Ascending aorta (tissue), 2 donors: ENCODE measurements at regions not wholly inside any gene's neighbourhood (a gene's known extent, or its start where the extent isn't known, plus 50 kb on each side); places are given as distances from the start of the nearest gene placed in this dataset.

Experiments
- DNase-seq, 2 donors: peaks; one replicate each; pipeline ENCODE4 v3.0.0-alpha.2; 2019; ENCODE audit warnings: low spot score in 2 of 2
- H3K27ac ChIP-seq, 2 donors: fragments of 200-600 bp; sonication (generic); one replicate each; pipeline ENCODE4 v1.5.1; 2016 to 2017; ENCODE audit warnings: mild to moderate bottlenecking in 1 of 2
- H3K27me3 ChIP-seq: fragments of 200-600 bp; sonication (generic); one replicate; pipeline ENCODE4 v1.5.1; 2017
- H3K36me3 ChIP-seq, 2 donors: fragments of 200-600 bp; sonication (generic); one replicate each; pipeline ENCODE4 v1.5.1; 2016
- H3K4me1 ChIP-seq, 2 donors: fragments of 200-600 bp; sonication (generic); one replicate each; pipeline ENCODE4 v1.5.1; 2016 to 2017; ENCODE audit warnings: mild to moderate bottlenecking in 1 of 2
- H3K4me3 ChIP-seq, 2 donors: fragments of 200-600 bp; sonication (generic); one replicate each; pipeline ENCODE4 v1.5.1; 2016 to 2017; ENCODE audit warnings: mild to moderate bottlenecking in 1 of 2
- H3K9me3 ChIP-seq, 2 donors: fragments of 200-600 bp; sonication (generic); one replicate each; pipeline ENCODE4 v1.5.1; 2016
- CTCF ChIP-seq, 3 experiments: fragments of 200-600 bp in 2 of 3; fragments of 450-650 bp in 1 of 3; sonication (generic) in 2 of 3; IDR thresholded peaks; one replicate each; pipeline ENCODE4 v1.5.1; 2016 to 2019; ENCODE audit warnings: antibody characterized with exemption in 3 of 3, mild to moderate bottlenecking in 1 of 3, moderate library complexity in 1 of 3
- intact Hi-C: fragments of 100-400 bp; cut with DNase I; formaldehyde crosslinking; loops from one replicate; pipeline ENCODE4 v1.15.1; 2023

- H3K4me3 ChIP-seq: no peak overlapping the region
- no peak for TF ChIP-seq CTCF (IDR thresholded peaks at IDR 0.05)
- no peaks in the 10 kb centered on the region for H3K27me3 ChIP-seq
- H3K9me3 ChIP-seq: no peaks in the 10 kb centered on the region
- DNase-seq: no peak
- intact Hi-C loops: no loop called here
- H3K4me1 ChIP-seq: no peaks in the 10 kb centered on the region
- no peak overlapping the region for H3K27ac ChIP-seq
- H3K36me3 ChIP-seq: no peaks in the 10 kb centered on the region
Measured at GRCh38 chr12:77591959-77592743, 238.5 kb upstream of the NAV3 start.

GRCh38 chr12:77590306-77590705 is 240.4 kb upstream of the NAV3 start:
- no peak overlapping the region for H3K4me3 ChIP-seq
- no peaks in the 10 kb centered on the region for H3K27me3 ChIP-seq
- intact Hi-C loops: no loop called here
- no peaks in the 10 kb centered on the region for H3K4me1 ChIP-seq
- no peak for TF ChIP-seq CTCF (IDR thresholded peaks at IDR 0.05)
- no peak overlapping the region for H3K27ac ChIP-seq
- H3K9me3 ChIP-seq: no peaks in the 10 kb centered on the region
- H3K36me3 ChIP-seq: no peaks in the 10 kb centered on the region
- DNase-seq: no peak

- intact Hi-C loops: no loop called here
- Histone ChIP-seq H3K27me3 (no peaks in the 10 kb centered on the region), H3K27ac (no peak overlapping the region), H3K9me3 (no peaks in the 10 kb centered on the region), H3K4me1 (no peaks in the 10 kb centered on the region), H3K36me3 (no peaks in the 10 kb centered on the region), H3K4me3 (no peak overlapping the region)
- DNase-seq: no peak
- TF ChIP-seq CTCF (IDR thresholded peaks at IDR 0.05): no peak
Measured at GRCh38 chr12:77584860-77585259, 245.8 kb upstream of the NAV3 start.

GRCh38 chr12:77578466-77579220 is 252.1 kb upstream of the NAV3 start:
- H3K4me3 ChIP-seq: no peak overlapping the region
- intact Hi-C loops: no loop called here
- no peak for TF ChIP-seq CTCF (IDR thresholded peaks at IDR 0.05)
- no peak for DNase-seq
- no peaks in the 10 kb centered on the region for H3K4me1 ChIP-seq
- no peaks in the 10 kb centered on the region for H3K36me3 ChIP-seq
- H3K27me3 ChIP-seq: no peaks in the 10 kb centered on the region
- H3K27ac ChIP-seq: no peak overlapping the region
- no peaks in the 10 kb centered on the region for H3K9me3 ChIP-seq

GRCh38 chr12:77577791-77578190 is 252.9 kb upstream of the NAV3 start:
- Histone ChIP-seq H3K27me3 (no peaks in the 10 kb centered on the region), H3K4me3 (no peak overlapping the region), H3K27ac (no peak overlapping the region), H3K36me3 (no peaks in the 10 kb centered on the region), H3K4me1 (no peaks in the 10 kb centered on the region), H3K9me3 (no peaks in the 10 kb centered on the region)
- intact Hi-C loops: no loop called here
- no peak for DNase-seq
- no peak for TF ChIP-seq CTCF (IDR thresholded peaks at IDR 0.05)
